A673 (cell line): ENCODE measurements at regions not wholly inside any gene's neighbourhood (a gene's known extent, or its start where the extent isn't known, plus 50 kb on each side); places are given as distances from the start of the nearest gene placed in this dataset.

Source experiments
- BruUV-seq: library from RNA; stranded (reverse); fragments of 400-500 nt; replicated peaks from 2 replicates; lab custom pipeline; 2021; lab: Mats Ljungman, UMichigan
- CTCF ChIA-PET: fragments of 300-600 bp; sonication (Branson Sonifier 250); formaldehyde crosslinking; loops from one replicate; lab custom pipeline; 2022; ENCODE audit warnings: antibody characterized with exemption; lab: Charles Lee
- POLR2A ChIA-PET: fragments of 300-600 bp; sonication (Branson Sonifier 250); formaldehyde crosslinking; loops from one replicate; lab custom pipeline; 2022; ENCODE audit warnings: antibody characterized with exemption; ENCODE audit not compliant: low non-redundant PET; lab: Charles Lee
- DNase-seq: peaks from one replicate; pipeline ENCODE4 v3.0.0-alpha.2; 2015; ENCODE audit warnings: low spot score
- H3K27ac ChIP-seq: fragments of 200-600 bp; sonication (generic); 2 replicates; pipeline ENCODE4 v1.5.1; 2016; ENCODE audit warnings: mixed run types, low read depth, mild to moderate bottlenecking, mixed read lengths, antibody characterized with exemption, low read length; ENCODE audit not compliant: poor library complexity, severe bottlenecking
- H3K27me3 ChIP-seq: fragments of 200-600 bp; sonication (generic); replicated peaks from 2 replicates; pipeline ENCODE4 v1.6.1; 2017; ENCODE audit warnings: mixed run types, low read depth, mild to moderate bottlenecking, mixed read lengths, antibody characterized with exemption, low read length; ENCODE audit not compliant: insufficient read depth, poor library complexity
- H3K36me3 ChIP-seq: fragments of 200-600 bp; sonication (generic); 2 replicates; pipeline ENCODE4 v1.6.1; 2016; ENCODE audit warnings: mixed run types, mild to moderate bottlenecking, mixed read lengths, antibody characterized with exemption, low read length; ENCODE audit not compliant: insufficient read depth, poor library complexity, severe bottlenecking
- H3K4me1 ChIP-seq: fragments of 200-600 bp; sonication (generic); 2 replicates; pipeline ENCODE4 v1.6.1; 2017; ENCODE audit warnings: mixed run types, mild to moderate bottlenecking, mixed read lengths, antibody characterized with exemption, low read length; ENCODE audit not compliant: insufficient read depth, poor library complexity, severe bottlenecking
- H3K4me3 ChIP-seq: fragments of 200-600 bp; sonication (generic); 2 replicates; pipeline ENCODE4 v1.5.1; 2016; ENCODE audit warnings: low read depth, mixed run types, mild to moderate bottlenecking, mixed read lengths, low read length; ENCODE audit not compliant: poor library complexity, severe bottlenecking
- H3K9me3 ChIP-seq: fragments of 200-600 bp; sonication (generic); 2 replicates; pipeline ENCODE4 v1.6.1; 2016; ENCODE audit warnings: mixed run types, low read depth, mild to moderate bottlenecking, mixed read lengths, antibody characterized with exemption, low read length; ENCODE audit not compliant: poor library complexity, severe bottlenecking
- EZH2 ChIP-seq: fragments of 200-600 bp; sonication (generic); IDR thresholded peaks from 2 replicates; pipeline ENCODE4 v1.6.1; 2017; ENCODE audit warnings: borderline replicate concordance, low read depth, mild to moderate bottlenecking, mixed read lengths, antibody characterized with exemption, low read length; ENCODE audit not compliant: poor library complexity, severe bottlenecking
- intact Hi-C: fragments of 100-400 bp; cut with micrococcal nuclease; formaldehyde crosslinking; loops from one replicate; pipeline ENCODE4 v1.10.0; 2022; ENCODE audit not compliant: unreplicated experiment
- TF ChIP-seq, protein P1 (sequence below): fragments of 300-800, 200-600 bp; sonication (generic); conservative IDR thresholded peaks from 2 replicates; pipeline ENCODE4 v1.5.1; 2017; ENCODE audit warnings: low read depth, mild to moderate bottlenecking, antibody characterized with exemption, low read length, moderate library complexity, mixed read lengths

DNA sequence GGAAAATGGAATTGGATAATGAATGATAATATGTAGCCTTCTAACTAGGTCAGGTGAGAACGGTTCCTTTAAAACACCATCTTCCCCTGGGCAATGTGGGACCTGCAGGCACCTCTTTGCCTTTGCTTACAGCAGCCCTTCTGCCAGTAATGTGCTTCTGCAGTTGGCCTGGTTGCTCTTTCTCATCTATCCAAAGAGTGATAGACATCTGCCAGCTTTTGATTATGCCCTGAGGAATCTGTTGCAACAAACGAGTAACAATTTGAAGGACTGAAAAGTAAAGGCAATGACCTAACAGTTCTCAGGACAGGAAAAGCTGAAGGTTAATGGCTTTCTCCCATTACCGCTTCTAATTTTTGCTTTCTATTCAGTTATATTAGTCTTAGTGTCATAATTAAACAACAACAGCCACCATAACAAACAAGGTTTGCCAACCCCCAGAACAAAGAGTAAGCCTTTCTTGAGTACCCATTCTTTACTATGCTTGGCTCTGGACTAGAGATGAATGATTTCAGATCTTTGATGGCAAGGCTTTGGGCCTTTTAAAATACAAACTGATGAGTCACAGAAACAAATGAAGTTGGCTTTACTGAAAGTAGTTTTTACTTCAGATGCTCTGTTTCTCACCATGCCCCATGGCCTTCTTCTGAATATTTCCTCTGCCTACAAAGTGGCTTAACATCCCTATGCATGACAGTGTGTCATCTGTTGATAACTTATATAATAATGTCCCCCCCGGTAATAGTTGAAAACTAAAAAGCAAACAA lies 76.1 kb upstream of the KRR1 start:
- H3K9me3 ChIP-seq = no peaks in the 10 kb centered on the region
- BruUV-seq = no TSS peak
- no peaks in the 10 kb centered on the region for H3K36me3 ChIP-seq
- no peak overlapping the region for H3K27ac ChIP-seq
- POLR2A ChIA-PET = no interaction called here
- H3K4me1 ChIP-seq = peaks cover 13% of the 10 kb centered on the region
- no peak for DNase-seq
- no peaks in the 10 kb centered on the region for H3K27me3 ChIP-seq
- TF ChIP-seq EZH2 = no peak
- intact Hi-C loops = no loop called here
- no peak overlapping the region for H3K4me3 ChIP-seq
- CTCF ChIA-PET = no interaction called here

GRCh38 chr12:75585330-75585729 lies 73.9 kb upstream of the KRR1 start:
- POLR2A ChIA-PET = no interaction called here
- no peak for TF ChIP-seq EZH2
- TF ChIP-seq, protein P1, sequence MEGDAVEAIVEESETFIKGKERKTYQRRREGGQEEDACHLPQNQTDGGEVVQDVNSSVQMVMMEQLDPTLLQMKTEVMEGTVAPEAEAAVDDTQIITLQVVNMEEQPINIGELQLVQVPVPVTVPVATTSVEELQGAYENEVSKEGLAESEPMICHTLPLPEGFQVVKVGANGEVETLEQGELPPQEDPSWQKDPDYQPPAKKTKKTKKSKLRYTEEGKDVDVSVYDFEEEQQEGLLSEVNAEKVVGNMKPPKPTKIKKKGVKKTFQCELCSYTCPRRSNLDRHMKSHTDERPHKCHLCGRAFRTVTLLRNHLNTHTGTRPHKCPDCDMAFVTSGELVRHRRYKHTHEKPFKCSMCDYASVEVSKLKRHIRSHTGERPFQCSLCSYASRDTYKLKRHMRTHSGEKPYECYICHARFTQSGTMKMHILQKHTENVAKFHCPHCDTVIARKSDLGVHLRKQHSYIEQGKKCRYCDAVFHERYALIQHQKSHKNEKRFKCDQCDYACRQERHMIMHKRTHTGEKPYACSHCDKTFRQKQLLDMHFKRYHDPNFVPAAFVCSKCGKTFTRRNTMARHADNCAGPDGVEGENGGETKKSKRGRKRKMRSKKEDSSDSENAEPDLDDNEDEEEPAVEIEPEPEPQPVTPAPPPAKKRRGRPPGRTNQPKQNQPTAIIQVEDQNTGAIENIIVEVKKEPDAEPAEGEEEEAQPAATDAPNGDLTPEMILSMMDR = no peak
- no peaks in the 10 kb centered on the region for H3K36me3 ChIP-seq
- DNase-seq = no peak
- no peaks in the 10 kb centered on the region for H3K27me3 ChIP-seq
- no peaks in the 10 kb centered on the region for H3K9me3 ChIP-seq
- H3K27ac ChIP-seq = no peak overlapping the region
- H3K4me3 ChIP-seq = no peak overlapping the region
- CTCF ChIA-PET = no interaction called here
- intact Hi-C loops = no loop called here
- H3K4me1 ChIP-seq = no peaks in the 10 kb centered on the region
- BruUV-seq = no TSS peak

- intact Hi-C loops = no loop called here
- POLR2A ChIA-PET = interaction anchor here (0.7 kb wide), 1 partner anchor 9 kb away, joined by 3 read pairs; no protein-coding TSS in a partner anchor
- no peaks in the 10 kb centered on the region for H3K36me3 ChIP-seq
- no peaks in the 10 kb centered on the region for H3K9me3 ChIP-seq
- H3K4me3 ChIP-seq = no peak overlapping the region
- no TSS peak for BruUV-seq
- TF ChIP-seq, protein P1 = no peak
- no peak for TF ChIP-seq EZH2
- H3K4me1 ChIP-seq = no peaks in the 10 kb centered on the region
- no peak overlapping the region for H3K27ac ChIP-seq
- DNase-seq = no peak
- CTCF ChIA-PET = no interaction called here
- H3K27me3 ChIP-seq = no peaks in the 10 kb centered on the region
These were observed 71.9 kb upstream of the KRR1 start for GRCh38 chr12:75583355-75583754.
